HG02763 (cell line): ENCODE measurements at regions not wholly inside any gene's neighbourhood (a gene's known extent, or its start where the extent isn't known, plus 50 kb on each side); places are given as distances from the start of the nearest gene placed in this dataset.

Experiments used
- ATAC-seq: cut with Tn5 transposase; IDR thresholded peaks from one replicate; pipeline ENCODE4 v1.9.1; 2021; ENCODE audit warnings: mild to moderate bottlenecking, moderate library complexity; ENCODE audit not compliant: unreplicated experiment

- ATAC-seq, result no peak
Observed at GRCh38 chr14:65243766-65244442, 141.6 kb upstream of the MAX start.

- no peak for ATAC-seq
Observed at GRCh38 chr14:65249471-65250161, 147.3 kb upstream of the MAX start.

- no peak for ATAC-seq
Observed at GRCh38 chr14:65250162-65250495, 147.8 kb upstream of the MAX start.

GRCh38 chr14:65251213-65251612, 148.9 kb upstream of the MAX start:
- no peak for ATAC-seq

GRCh38 chr14:65252482-65253255, 150.4 kb upstream of the MAX start:
- no peak for ATAC-seq

GRCh38 chr14:65255029-65255545, 152.8 kb upstream of the MAX start:
- ATAC-seq, result no peak

GRCh38 chr14:65255583-65256461, 153.5 kb upstream of the MAX start:
- ATAC-seq, result no peak

- no peak for ATAC-seq
Observed at GRCh38 chr14:65256714-65257113, 154.4 kb upstream of the MAX start.

- ATAC-seq, result no peak
Observed at GRCh38 chr14:65257425-65257824, 155.1 kb upstream of the FUT8 start.

- no peak for ATAC-seq
Observed at GRCh38 chr14:65258391-65258790, 154.1 kb upstream of the FUT8 start.

- no peak for ATAC-seq
Observed at GRCh38 chr14:65259000-65259399, 153.5 kb upstream of the FUT8 start.

- no peak for ATAC-seq
Observed at GRCh38 chr14:65260786-65261185, 151.7 kb upstream of the FUT8 start.

GRCh38 chr14:65261425-65261920, 151.1 kb upstream of the FUT8 start:
- ATAC-seq, result no peak

- no peak for ATAC-seq
Observed at GRCh38 chr14:65261946-65262345, 150.6 kb upstream of the FUT8 start.

GRCh38 chr14:65263177-65263788, 149.2 kb upstream of the FUT8 start:
- no peak for ATAC-seq

- ATAC-seq, result no peak
Observed at GRCh38 chr14:65267856-65268255, 144.7 kb upstream of the FUT8 start.

GRCh38 chr14:65268594-65268993, 143.9 kb upstream of the FUT8 start:
- ATAC-seq, result no peak

- no peak for ATAC-seq
Observed at GRCh38 chr14:65269732-65270131, 142.8 kb upstream of the FUT8 start.

GRCh38 chr14:65277027-65277426, 135.5 kb upstream of the FUT8 start:
- ATAC-seq, result no peak

- ATAC-seq, result no peak
Observed at GRCh38 chr14:65277580-65278270, 134.8 kb upstream of the FUT8 start.
